Embryonic facial prominence (tissue), 1 donor: ENCODE measurements at regions not wholly inside any gene's neighbourhood (a gene's known extent, or its start where the extent isn't known, plus 50 kb on each side); places are given as distances from the start of the nearest gene placed in this dataset.
"Not testable (repeated sequence)": the region's sequence is repeated elsewhere in the genome, so short reads cannot be mapped to it uniquely, and the experiment has no call there.

Experiments used
- DNase-seq: peaks from one replicate; pipeline ENCODE4 v3.0.0-alpha.2; 2016; ENCODE audit errors: extremely low spot score

GRCh38 chr4:79663865-79664264 lies 255.8 kb upstream of the GK2 start:
- DNase-seq: no peak

- DNase-seq: no peak
These were observed 255.1 kb upstream of the GK2 start for GRCh38 chr4:79663141-79663540.

GRCh38 chr4:79662651-79663050 lies 254.6 kb upstream of the GK2 start:
- no peak for DNase-seq

DNA sequence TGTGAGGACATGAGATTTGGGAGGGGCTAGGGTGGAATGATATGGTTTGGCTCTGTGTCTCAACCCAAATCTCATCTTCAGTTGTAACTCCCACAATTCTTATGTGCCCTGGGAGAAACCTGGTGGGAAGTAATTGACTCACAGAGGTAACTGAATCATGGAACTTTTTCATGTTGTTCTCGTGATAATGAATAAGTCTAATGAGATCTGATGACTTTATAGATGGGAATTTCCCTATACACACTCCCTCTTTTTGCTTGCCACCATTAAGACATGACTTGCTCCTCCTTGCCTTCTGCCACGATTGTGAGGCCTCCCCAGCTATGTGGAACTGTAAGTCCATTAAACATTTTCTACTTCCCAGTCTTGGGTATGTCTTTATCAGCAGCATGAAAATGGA lies 253.2 kb upstream of the GK2 start:
- DNase-seq: no peak

DNA sequence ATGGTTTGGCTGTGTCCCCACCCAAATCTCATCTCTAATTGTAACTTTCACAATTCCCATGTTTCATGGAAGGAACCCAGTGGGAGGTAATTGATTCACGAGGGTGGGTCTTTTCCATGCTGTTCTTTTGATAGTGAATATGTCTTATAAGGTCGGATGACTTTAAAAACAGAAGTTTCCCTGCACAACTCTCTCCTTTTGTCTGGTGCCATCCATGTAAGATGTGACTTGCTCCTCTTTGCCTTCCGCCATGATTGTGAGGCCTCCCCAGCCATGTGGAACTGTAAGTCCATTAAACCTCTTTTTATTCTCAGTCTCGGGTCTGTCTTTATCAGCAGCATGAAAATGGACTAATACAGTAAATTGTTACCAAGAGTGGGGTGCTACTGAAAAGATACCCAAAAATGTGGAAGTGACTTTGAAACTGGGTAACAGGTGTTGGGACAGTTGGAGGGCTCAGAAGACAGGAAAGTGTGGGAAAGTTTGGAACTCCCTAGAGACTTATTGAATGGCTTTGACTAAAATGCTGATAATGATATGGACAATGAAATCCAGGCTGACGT lies 251.4 kb upstream of the GK2 start:
- DNase-seq: not testable (repeated sequence)

DNA sequence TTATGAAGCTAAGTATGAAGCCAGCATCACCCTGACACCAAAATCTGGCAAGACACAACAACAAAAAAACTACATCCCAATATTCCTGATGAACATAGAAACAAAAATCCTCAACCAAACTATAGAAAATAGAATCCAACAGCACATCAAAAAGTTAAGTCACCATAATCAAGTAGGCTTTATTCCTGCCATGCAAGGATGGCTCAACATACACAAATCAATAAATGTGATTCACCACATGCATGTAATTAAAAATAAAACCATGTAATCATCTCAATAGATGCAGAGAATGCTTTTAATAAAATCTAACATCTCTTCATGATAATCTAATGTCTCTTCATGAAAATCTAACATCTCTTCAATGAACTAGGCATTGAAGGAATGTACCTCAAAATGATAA lies 249.4 kb upstream of the GK2 start:
- no peak for DNase-seq

GRCh38 chr4:79653871-79654270 lies 245.8 kb upstream of the GK2 start:
- no peak for DNase-seq

DNA sequence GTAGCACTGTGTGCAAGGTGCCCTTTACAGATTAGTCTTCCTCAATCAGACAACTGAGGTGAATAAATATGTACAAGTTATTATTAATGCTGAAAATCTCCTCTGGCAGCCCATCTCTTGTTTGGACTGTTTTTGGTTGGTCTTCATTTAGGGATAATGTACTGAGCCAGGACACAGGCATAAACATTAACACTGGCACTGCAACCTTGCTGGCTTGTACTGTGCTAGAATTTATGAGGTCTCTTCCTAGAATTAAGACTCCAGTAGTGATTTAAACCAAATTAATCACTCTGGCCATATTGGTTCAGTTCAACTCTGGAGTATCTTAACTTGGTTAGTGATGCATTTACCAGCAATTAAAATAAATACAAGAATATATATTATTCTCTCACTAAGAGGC lies 244.7 kb upstream of the GK2 start:
- no peak for DNase-seq

DNA sequence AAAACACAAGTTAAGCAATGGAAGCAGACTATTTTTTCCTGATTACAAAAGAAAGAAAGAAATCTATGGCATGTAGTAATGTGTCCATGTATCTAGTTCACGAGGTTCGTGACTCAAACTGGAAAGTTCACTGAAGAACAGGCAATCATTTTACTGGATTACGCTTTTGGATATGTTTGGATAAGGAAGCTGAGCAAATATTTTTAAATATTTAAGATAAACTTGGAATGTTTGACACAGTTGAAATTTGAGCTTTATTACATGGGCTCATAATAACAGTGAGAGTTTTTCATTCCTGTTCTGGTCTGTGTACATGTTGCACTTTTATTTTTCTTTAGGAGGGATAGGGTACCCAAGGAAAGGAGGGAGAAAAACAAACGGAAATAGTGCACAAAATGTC lies 244.2 kb upstream of the GK2 start:
- no peak for DNase-seq

DNA sequence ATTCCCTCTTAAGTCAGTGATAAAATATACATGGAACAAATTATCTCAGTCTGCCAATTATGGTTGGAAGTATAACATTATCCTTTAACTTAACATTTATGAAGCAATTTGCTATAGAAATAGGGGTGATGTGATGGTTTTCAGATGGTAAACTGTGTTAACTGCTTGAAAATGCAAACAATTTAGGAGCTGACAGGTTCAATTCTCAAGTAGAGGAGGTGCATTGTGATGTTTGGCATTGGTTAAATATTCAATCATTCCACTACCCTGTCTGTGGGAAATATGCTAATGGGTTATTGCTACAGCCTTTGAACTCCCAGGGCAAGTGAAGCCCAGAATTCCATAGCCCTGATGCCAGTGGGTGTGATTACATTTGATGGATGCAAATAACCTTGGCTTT lies 243.4 kb upstream of the GK2 start:
- no peak for DNase-seq

DNA sequence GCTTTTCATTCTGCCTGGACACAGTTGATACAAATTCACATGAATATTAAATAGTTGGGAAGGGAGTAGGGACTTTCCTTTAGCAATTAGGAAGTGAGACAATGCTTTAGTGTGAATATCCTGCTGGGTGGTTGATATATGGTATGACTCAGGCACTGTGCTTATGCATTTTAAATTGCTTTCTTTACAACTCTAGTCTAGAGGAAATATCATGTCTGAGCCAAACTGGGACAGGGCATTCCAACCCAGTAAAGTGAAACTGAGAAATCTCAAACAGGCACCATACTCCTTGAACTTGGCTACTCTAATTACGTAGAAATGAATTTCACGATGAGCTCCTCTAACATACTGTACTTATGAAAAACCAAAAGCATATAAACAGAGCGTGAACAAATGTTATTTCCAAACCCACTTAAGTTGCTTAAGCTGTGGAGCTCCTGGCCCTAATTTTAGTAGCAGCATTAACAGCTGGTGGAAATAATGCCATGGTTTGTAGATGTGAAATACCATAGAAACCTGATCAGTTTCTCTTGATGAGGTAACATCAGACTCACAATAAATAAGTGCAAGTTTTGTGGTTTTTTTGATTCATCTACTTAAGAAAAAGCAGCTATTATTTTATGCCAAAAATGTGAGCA lies 242.9 kb upstream of the GK2 start:
- DNase-seq: no peak

DNA sequence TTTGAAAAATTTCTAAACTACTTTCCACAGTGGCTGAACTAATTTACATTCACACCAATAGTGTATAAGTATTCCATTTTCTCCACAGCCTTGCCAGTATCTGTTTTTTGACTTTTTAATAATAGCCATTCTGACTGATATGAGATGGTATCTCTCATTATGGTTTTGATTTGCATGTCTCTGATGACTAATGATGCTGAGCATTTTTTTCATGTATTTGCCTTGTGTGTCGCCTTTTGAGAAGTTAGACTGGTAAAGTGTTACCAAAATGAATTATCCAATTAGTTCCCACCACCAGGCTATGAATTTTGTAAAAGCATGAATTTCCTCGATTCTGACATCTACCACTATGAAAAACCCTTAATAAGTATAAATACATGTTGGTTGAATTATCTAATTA lies 242.2 kb upstream of the GK2 start:
- no peak for DNase-seq

GRCh38 chr4:79645942-79646341 lies 237.9 kb upstream of the GK2 start:
- no peak for DNase-seq

DNA sequence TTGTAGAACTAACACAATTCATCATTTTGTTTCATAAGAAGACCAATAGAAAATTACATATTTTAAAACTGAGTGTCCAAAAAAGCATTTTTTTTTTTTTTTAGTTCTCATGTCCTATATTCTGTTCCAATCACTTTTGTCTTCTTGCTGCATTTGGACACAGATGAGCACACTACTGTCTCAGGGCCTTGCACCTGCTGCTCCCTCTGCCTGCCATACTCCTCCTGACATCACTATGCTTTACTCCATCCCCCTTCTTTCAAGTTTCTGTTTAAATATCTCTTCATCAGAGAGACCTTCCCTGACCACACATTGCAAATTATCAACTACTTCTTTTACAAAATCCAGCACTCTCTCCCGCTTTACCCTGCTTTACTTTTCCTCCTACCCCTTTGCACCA lies 230.7 kb upstream of the GK2 start:
- DNase-seq: no peak

- DNase-seq: no peak
These were observed 229.0 kb upstream of the GK2 start for GRCh38 chr4:79636991-79637390.

- DNase-seq: no peak
These were observed 226.1 kb upstream of the GK2 start for GRCh38 chr4:79634111-79634510.

DNA sequence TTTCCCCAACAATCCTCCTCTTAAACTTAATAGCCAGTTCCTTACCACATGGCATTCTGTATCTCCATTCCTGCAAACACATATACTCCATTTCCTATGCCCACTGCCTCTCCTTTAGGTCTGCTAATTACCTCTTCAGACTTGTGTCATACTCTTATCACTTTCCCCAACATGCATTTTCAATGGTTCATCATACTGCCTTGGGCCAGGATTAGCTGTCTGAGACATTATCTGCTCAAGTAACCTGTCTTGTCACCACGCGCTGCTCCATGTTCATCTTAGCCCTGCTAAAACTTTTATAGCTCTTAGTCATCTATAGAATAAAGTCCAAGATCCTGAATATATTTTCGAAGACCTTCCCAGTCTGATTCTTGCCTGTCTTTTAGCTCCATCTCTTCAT lies 224.1 kb upstream of the GK2 start:
- no peak for DNase-seq

DNA sequence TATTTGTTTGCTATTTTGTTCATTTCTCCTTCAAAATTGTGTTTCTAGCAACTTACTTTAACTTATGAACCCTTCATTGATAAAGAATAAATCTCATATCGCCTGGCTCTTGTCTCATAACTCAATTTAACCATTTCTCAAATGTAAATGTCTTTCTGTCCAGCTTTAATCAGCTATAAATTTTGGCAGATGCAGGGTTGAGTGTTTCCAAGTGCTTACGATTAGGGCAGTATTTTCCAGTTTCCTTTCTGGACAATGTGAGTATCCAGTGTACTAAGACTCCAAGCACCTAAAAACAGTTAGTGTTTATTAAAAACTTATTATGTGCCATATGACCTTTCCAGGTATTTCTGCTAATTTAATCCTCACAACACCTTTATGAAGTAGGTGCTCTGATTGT lies 218.6 kb upstream of the GK2 start:
- DNase-seq: no peak

DNA sequence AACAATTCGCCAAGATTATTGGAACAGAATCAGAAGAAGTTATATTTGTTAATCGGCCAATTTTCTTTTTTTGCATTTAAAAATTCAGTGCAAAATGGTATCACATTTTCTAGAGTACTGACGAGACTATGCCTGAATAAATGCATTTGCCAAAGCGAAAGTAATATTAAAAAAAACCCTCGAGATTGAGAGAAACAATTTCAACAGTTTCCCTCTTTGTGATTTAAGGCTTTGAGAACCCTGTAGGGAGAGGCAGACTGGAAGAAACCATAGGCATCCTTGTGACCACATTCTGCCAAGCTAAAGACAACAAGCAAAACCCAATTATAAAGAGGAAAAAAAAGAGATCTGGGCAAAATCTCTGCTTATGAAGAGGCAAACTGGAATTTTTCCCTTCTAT lies 218.1 kb upstream of the GK2 start:
- DNase-seq: no peak

- DNase-seq: no peak
These were observed 217.3 kb upstream of the GK2 start for GRCh38 chr4:79625361-79625760.

- DNase-seq: no peak
These were observed 215.2 kb upstream of the GK2 start for GRCh38 chr4:79623021-79623870.

- no peak for DNase-seq
These were observed 213.0 kb upstream of the GK2 start for GRCh38 chr4:79621061-79621460.

GRCh38 chr4:79620617-79621016 lies 212.6 kb upstream of the GK2 start:
- no peak for DNase-seq
